Central memory CD8-positive, alpha-beta T cell (primary cell): ENCODE measurements at regions not wholly inside any gene's neighbourhood (a gene's known extent, or its start where the extent isn't known, plus 50 kb on each side); places are given as distances from the start of the nearest gene placed in this dataset.
A peak's percentile ranks its signal among the peaks of the same experiment; 100 is the strongest.

Experiments
- ATAC-seq: fragments of 150-1000 bp; cut with Tn5 transposase; replicated peaks from 2 replicates; pipeline ENCODE4 v1.10.0; 2022; ENCODE audit warnings: mild to moderate bottlenecking, moderate FRiP score, moderate number of reproducible peaks; ENCODE audit not compliant: poor library complexity, severe bottlenecking; ENCODE audit errors: extremely low read depth
- DNase-seq, 2 donors: peaks; one replicate each; pipeline ENCODE4 v3.0.0; 2021; ENCODE audit warnings: low spot score in 2 of 2
- H3K27ac Mint-ChIP-seq: one replicate; pipeline ENCODE4 v1.8.0; 2022; ENCODE audit warnings: low read depth, mild to moderate bottlenecking, moderate library complexity, mixed read lengths
- H3K27me3 Mint-ChIP-seq: one replicate; pipeline ENCODE4 v1.8.0; 2022; ENCODE audit warnings: mixed read lengths
- H3K36me3 Mint-ChIP-seq: one replicate; pipeline ENCODE4 v1.8.0; 2022; ENCODE audit warnings: mild to moderate bottlenecking, moderate library complexity, mixed read lengths; ENCODE audit not compliant: insufficient read depth
- H3K4me1 Mint-ChIP-seq: one replicate; pipeline ENCODE4 v1.8.0; 2022; ENCODE audit warnings: mixed read lengths
- H3K4me3 Mint-ChIP-seq: one replicate; pipeline ENCODE4 v1.8.0; 2022; ENCODE audit warnings: mild to moderate bottlenecking, moderate library complexity, mixed read lengths
- H3K9me3 Mint-ChIP-seq: one replicate; pipeline ENCODE4 v1.8.0; 2022; ENCODE audit warnings: mixed read lengths

DNA sequence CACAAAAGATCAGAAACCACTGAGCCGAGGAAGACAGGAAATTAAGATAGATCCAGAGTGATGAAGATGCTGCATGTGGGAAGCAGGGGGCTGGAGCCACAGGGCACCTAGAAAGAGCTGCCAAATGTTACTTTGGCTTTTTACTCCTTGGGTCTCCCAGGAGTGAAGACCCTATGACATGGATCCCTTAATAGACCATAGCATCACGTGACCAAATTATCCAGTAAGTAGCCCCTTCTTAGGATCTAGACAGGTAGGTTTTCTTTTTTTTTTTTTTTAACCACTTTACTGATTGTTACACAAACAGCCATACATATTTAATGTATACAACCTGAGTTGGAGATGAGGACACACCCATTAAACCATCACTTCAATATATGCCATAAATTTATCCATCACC is 183.9 kb upstream of the SOX21 start:
- Mint-ChIP-seq H3K27me3 (peaks cover 5% of the 10 kb centered on the region), H3K36me3 (no peaks in the 10 kb centered on the region), H3K27ac (no peak overlapping the region), H3K4me1 (no peaks in the 10 kb centered on the region), H3K4me3 (no peak overlapping the region), H3K9me3 (no peaks in the 10 kb centered on the region)
- DNase-seq = no peak
- no peak for ATAC-seq

DNA sequence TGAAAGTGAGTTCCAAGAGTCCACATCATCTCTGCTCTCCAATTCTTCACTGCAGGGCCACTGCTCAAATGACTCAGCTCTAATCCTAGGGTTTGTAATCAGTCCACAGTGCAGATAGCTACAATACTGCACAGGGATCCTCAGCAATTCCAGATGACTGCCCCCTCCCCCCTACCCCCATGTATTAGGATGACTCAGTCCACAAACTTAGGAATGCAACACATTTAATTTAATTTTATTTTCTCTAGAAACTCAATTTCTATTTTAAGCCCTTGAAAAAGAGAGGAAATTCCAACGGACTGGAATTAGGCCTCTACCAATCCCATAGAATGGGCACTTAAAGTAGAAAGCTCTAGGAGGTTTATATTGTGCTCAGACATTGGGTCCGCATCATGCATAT is 173.8 kb upstream of the SOX21 start:
- ATAC-seq = no peak
- Mint-ChIP-seq H3K36me3 (no peaks in the 10 kb centered on the region), H3K9me3 (no peaks in the 10 kb centered on the region), H3K4me3 (no peak overlapping the region), H3K27me3 (peaks cover 6% of the 10 kb centered on the region), H3K4me1 (no peaks in the 10 kb centered on the region), H3K27ac (no peak overlapping the region)
- DNase-seq = no peak

GRCh38 chr13:94880463-94880862 is 168.1 kb upstream of the SOX21 start:
- H3K27me3 Mint-ChIP-seq = no peaks in the 10 kb centered on the region
- ATAC-seq = no peak

GRCh38 chr13:94878602-94879165 is 166.3 kb upstream of the SOX21 start:
- H3K36me3 Mint-ChIP-seq = no peaks in the 10 kb centered on the region
- DNase-seq (no peak), ATAC-seq (no peak)
- no peaks in the 10 kb centered on the region for H3K27me3 Mint-ChIP-seq
- H3K9me3 Mint-ChIP-seq = no peaks in the 10 kb centered on the region
- no peak overlapping the region for H3K27ac Mint-ChIP-seq
- no peak overlapping the region for H3K4me3 Mint-ChIP-seq
- no peaks in the 10 kb centered on the region for H3K4me1 Mint-ChIP-seq

More at GRCh38 chr13:94880463-94880862, 168.1 kb upstream of the SOX21 start:
- DNase-seq = no peak
- H3K36me3 Mint-ChIP-seq = no peaks in the 10 kb centered on the region
- H3K4me3 Mint-ChIP-seq = no peak overlapping the region
- no peak overlapping the region for H3K27ac Mint-ChIP-seq
- no peaks in the 10 kb centered on the region for H3K9me3 Mint-ChIP-seq
- no peaks in the 10 kb centered on the region for H3K4me1 Mint-ChIP-seq

DNA sequence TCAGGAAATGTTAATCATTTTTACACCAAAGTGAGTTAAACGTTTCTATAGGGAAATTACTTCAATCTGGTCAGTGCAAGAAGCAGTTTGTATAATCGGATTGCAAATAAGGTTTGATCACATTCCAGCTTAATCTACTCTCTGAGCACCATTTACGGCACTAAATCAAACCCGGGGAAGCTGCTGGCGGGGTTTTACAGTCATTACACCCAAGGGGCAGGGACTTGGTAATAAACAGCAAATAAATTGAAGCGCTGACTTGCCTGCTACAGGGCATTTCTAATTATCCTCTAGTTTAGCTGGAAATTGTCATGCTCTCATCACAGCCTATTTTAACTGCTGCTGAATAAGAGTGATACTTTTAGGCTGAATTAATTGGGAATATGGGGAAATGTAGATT is 152.1 kb upstream of the SOX21 start:
- Mint-ChIP-seq H3K27me3 (peaks cover 20% of the 10 kb centered on the region), H3K9me3 (no peaks in the 10 kb centered on the region), H3K27ac (no peak overlapping the region), H3K4me3 (no peak overlapping the region), H3K4me1 (peaks cover 8% of the 10 kb centered on the region), H3K36me3 (no peaks in the 10 kb centered on the region)
- ATAC-seq (no peak), DNase-seq (no peak)

GRCh38 chr13:94860981-94861407 is 148.6 kb upstream of the SOX21 start:
- peak overlapping the region; percentile 36 for H3K27ac Mint-ChIP-seq

DNA sequence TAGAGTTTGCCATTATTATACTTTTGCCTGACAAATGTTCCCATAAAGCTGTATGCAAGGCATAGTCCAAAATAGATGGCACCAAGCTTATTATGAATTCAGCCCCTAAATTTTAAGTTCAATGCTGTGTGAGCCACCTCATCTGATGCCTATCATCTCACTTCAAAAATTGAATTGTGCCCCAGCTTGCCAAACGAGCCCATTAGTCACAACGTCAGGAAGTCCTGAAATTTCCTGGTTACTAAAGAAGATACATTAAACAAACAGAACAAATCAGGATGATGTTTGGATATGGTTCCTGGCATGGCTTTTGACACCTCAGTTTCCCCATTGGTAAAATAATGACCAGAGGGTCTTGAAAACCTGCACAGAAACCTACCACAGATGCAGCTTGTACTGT is 147.5 kb upstream of the SOX21 start:
- H3K4me3 Mint-ChIP-seq = no peak overlapping the region
- no peak for DNase-seq
- no peaks in the 10 kb centered on the region for H3K36me3 Mint-ChIP-seq
- no peak overlapping the region for H3K27ac Mint-ChIP-seq
- peaks cover 8% of the 10 kb centered on the region for H3K4me1 Mint-ChIP-seq
- ATAC-seq = no peak
- H3K27me3 Mint-ChIP-seq = peaks cover 20% of the 10 kb centered on the region
- H3K9me3 Mint-ChIP-seq = no peaks in the 10 kb centered on the region

More at GRCh38 chr13:94860981-94861407, 148.6 kb upstream of the SOX21 start:
- peak; percentile 28 for ATAC-seq
- Mint-ChIP-seq H3K4me1 (peaks cover 8% of the 10 kb centered on the region), H3K9me3 (no peaks in the 10 kb centered on the region), H3K4me3 (peak overlapping the region; percentile 71), H3K36me3 (no peaks in the 10 kb centered on the region), H3K27me3 (peaks cover 20% of the 10 kb centered on the region)
- DNase-seq = no peak

DNA sequence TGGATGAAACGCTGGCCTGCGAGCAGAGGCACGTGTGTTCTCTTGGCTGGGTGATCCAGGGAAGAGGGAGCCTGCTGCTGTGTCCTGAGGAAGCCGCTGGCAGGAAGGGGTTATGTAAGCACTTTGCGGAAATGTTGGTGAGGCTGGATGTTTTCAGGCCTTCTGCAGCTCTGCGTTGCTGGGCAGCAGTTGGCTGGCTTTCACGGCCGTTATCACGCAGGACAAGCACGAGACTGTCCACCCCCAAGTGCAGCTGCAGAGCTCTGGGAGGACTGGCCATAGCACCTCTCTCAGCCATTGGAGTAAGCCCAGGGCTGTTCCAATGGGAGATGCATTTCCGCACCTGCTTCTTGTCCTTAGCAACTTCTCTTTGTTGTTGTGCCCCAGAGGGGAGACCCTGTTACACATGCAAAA is 146.9 kb upstream of the SOX21 start:
- Mint-ChIP-seq H3K27ac (no peak overlapping the region), H3K4me3 (no peak overlapping the region), H3K27me3 (peaks cover 20% of the 10 kb centered on the region), H3K9me3 (no peaks in the 10 kb centered on the region), H3K36me3 (no peaks in the 10 kb centered on the region), H3K4me1 (peaks cover 8% of the 10 kb centered on the region)
- DNase-seq (no peak), ATAC-seq (no peak)

- no peak for DNase-seq
- no peak for ATAC-seq
- Mint-ChIP-seq H3K9me3 (no peaks in the 10 kb centered on the region), H3K27me3 (peaks cover 17% of the 10 kb centered on the region), H3K27ac (no peak overlapping the region), H3K4me1 (peaks cover 8% of the 10 kb centered on the region), H3K4me3 (no peak overlapping the region), H3K36me3 (no peaks in the 10 kb centered on the region)
Measured at GRCh38 chr13:94858856-94859255, 146.5 kb upstream of the SOX21 start.

GRCh38 chr13:94854688-94855087 is 142.3 kb upstream of the SOX21 start:
- no peaks in the 10 kb centered on the region for H3K27me3 Mint-ChIP-seq
- ATAC-seq (no peak), DNase-seq (no peak)
- H3K9me3 Mint-ChIP-seq = peaks cover 5% of the 10 kb centered on the region
- H3K27ac Mint-ChIP-seq = no peak overlapping the region
- H3K4me1 Mint-ChIP-seq = no peaks in the 10 kb centered on the region
- H3K4me3 Mint-ChIP-seq = no peak overlapping the region
- no peaks in the 10 kb centered on the region for H3K36me3 Mint-ChIP-seq

GRCh38 chr13:94851576-94851975 is 139.2 kb upstream of the SOX21 start:
- Mint-ChIP-seq H3K27me3 (peaks cover 12% of the 10 kb centered on the region), H3K4me1 (no peaks in the 10 kb centered on the region), H3K9me3 (peaks cover 5% of the 10 kb centered on the region), H3K4me3 (no peak overlapping the region), H3K36me3 (no peaks in the 10 kb centered on the region), H3K27ac (no peak overlapping the region)
- DNase-seq (no peak), ATAC-seq (no peak)

- peaks cover 12% of the 10 kb centered on the region for H3K27me3 Mint-ChIP-seq
- no peak for DNase-seq
- no peak overlapping the region for H3K4me3 Mint-ChIP-seq
- no peaks in the 10 kb centered on the region for H3K4me1 Mint-ChIP-seq
- no peak overlapping the region for H3K27ac Mint-ChIP-seq
- no peak for ATAC-seq
- H3K9me3 Mint-ChIP-seq = peaks cover 5% of the 10 kb centered on the region
- no peaks in the 10 kb centered on the region for H3K36me3 Mint-ChIP-seq
Measured at GRCh38 chr13:94849254-94849653, 136.9 kb upstream of the SOX21 start.

DNA sequence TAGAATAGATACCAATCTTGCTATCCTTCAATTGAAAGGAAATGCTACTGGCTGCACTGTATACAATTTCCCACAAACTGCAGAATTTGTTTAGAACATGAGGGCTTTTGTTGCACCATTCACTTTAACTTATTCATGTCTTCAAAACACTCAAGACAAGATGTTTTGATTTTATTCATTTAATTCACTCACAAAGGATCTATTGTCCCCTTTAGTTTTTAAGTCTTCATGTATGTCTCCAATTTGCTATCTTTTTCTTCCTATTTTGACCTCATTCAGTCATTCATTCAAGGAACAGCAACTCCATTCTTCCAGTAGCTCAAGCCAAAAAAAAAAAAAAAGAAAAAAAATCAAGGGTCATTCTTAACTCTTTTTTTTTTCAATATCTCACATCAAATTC is 130.6 kb upstream of the SOX21 start:
- H3K27me3 Mint-ChIP-seq = no peaks in the 10 kb centered on the region

More for the DNA sequence above, 130.6 kb upstream of the SOX21 start:
- no peaks in the 10 kb centered on the region for H3K9me3 Mint-ChIP-seq
- no peaks in the 10 kb centered on the region for H3K4me1 Mint-ChIP-seq
- DNase-seq = no peak
- no peak overlapping the region for H3K4me3 Mint-ChIP-seq
- no peak overlapping the region for H3K27ac Mint-ChIP-seq
- H3K36me3 Mint-ChIP-seq = no peaks in the 10 kb centered on the region
- ATAC-seq = no peak
